Psoas muscle (tissue), 7 donors: ENCODE measurements at regions not wholly inside any gene's neighbourhood (a gene's known extent, or its start where the extent isn't known, plus 50 kb on each side); places are given as distances from the start of the nearest gene placed in this dataset.

ENCODE experiments used
- ATAC-seq, 4 donors: fragments of 200-7000 bp; cut with Tn5 transposase; one replicate each; pipeline ENCODE4 v1.9.1; 2020; ENCODE audit warnings: moderate library complexity in 3 of 4, mild to moderate bottlenecking in 2 of 4
- DNase-seq, 2 donors: peaks; one replicate each; pipeline ENCODE4 v3.0.0-alpha.2; 2020
- H3K27ac ChIP-seq: fragments of 200-600 bp; one replicate; pipeline ENCODE4 v1.8.0; 2022
- H3K27me3 ChIP-seq, 3 donors: fragments of 200-600 bp in 1 of 3; one replicate each; pipeline versions ENCODE4 v1.6.1 to v1.8.0; 2013 to 2022; ENCODE audit warnings: low read length in 2 of 3, mild to moderate bottlenecking in 2 of 3, moderate library complexity in 1 of 3; ENCODE audit not compliant: insufficient read depth in 3 of 3
- H3K36me3 ChIP-seq, 2 donors: fragments of 200-600 bp in 1 of 2; one replicate each; pipeline versions ENCODE4 v1.6.1 to v1.8.0; 2013 to 2022; ENCODE audit warnings: low read depth in 1 of 2, mild to moderate bottlenecking in 1 of 2, moderate library complexity in 1 of 2; ENCODE audit not compliant: insufficient read depth in 1 of 2
- H3K4me1 ChIP-seq: fragments of 200-600 bp; one replicate; pipeline ENCODE4 v1.8.0; 2022
- H3K4me3 ChIP-seq: fragments of 200-600 bp; one replicate; pipeline ENCODE4 v1.8.0; 2022; ENCODE audit warnings: mild to moderate bottlenecking
- H3K9me3 ChIP-seq: fragments of 200-600 bp; one replicate; pipeline ENCODE4 v1.8.0; 2022
- WGBS, 3 donors: extraction: QIAGEN DNeasy Blood & Tissue Kit; methylation state at CpG; one replicate each; pipeline versions ENCODE4 v1.1.6 to v1.1.7; 2013; 5-methylcytosine and 5-hydroxymethylcytosine counted together
- intact Hi-C, 2 donors: fragments of 100-400 bp; cut with DNase I; formaldehyde crosslinking; loops; one replicate each; pipeline versions ENCODE4 v1.11.0 to v1.14.2; 2022
- TF ChIP-seq, protein P1 (sequence below): fragments of 200-600 bp; IDR thresholded peaks from one replicate; pipeline ENCODE4 v1.8.0; 2022; ENCODE audit warnings: antibody characterized with exemption
- donor health status: healthy with polysubstance abuse.
- donor health status: DM: no; HTN: no; CAD: no; lungs with moderate emphysema.
- donor health status: Bipolar disorder and iron deficiency.
- donor health status: healthy.
- donor health status: DM: yes; HTN: yes; CAD: no.
- donor health status: DM: no; HTN: no; CAD: no.
- donor health status: DM: yes; HTN: yes; CAD: no.

DNA sequence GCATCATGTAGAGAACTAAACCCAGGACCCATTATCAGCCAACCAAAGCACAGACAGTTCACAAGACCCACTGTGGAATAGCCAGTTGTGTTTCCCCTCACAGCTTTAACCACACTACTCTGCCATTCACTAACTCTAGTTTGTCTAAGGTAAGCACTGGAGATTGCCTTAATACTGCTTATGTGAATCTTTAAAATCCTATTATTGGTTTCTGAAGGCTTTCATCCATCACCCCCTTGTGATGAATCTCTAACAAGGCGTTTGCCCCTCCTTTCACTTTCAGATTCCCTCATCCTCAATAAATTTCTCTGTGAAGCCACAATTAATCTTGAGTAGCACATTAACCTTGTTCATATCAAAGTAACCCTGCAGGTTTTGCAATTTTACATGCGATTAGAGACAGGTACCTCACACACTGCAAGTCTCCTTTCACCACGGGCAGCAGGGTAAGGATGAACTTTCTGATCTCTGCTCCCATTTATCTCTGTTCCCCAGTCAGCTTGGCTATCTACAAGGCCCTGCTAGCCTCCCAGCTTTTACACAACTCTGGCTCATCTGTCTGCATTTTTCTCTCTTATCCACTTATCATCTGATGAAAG lies 785.6 kb downstream of the REEP3 start:
- H3K4me1 ChIP-seq, result no peaks in the 10 kb centered on the region
- no peak overlapping the region for H3K4me3 ChIP-seq
- DNase-seq, result no peak
- no peak overlapping the region for H3K27ac ChIP-seq
- H3K27me3 ChIP-seq, result no peaks in the 10 kb centered on the region
- intact Hi-C loops, result no loop called here
- ATAC-seq, result no peak
- TF ChIP-seq, protein P1, sequence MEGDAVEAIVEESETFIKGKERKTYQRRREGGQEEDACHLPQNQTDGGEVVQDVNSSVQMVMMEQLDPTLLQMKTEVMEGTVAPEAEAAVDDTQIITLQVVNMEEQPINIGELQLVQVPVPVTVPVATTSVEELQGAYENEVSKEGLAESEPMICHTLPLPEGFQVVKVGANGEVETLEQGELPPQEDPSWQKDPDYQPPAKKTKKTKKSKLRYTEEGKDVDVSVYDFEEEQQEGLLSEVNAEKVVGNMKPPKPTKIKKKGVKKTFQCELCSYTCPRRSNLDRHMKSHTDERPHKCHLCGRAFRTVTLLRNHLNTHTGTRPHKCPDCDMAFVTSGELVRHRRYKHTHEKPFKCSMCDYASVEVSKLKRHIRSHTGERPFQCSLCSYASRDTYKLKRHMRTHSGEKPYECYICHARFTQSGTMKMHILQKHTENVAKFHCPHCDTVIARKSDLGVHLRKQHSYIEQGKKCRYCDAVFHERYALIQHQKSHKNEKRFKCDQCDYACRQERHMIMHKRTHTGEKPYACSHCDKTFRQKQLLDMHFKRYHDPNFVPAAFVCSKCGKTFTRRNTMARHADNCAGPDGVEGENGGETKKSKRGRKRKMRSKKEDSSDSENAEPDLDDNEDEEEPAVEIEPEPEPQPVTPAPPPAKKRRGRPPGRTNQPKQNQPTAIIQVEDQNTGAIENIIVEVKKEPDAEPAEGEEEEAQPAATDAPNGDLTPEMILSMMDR, result no peak
- no peaks in the 10 kb centered on the region for H3K9me3 ChIP-seq
- WGBS, 3 donors, result 46 to 62% (median 55%) methylated on average over 3 of the region's 3 CpGs
- no peaks in the 10 kb centered on the region for H3K36me3 ChIP-seq

GRCh38 chr10:64312876-64313275 lies 791.7 kb downstream of the REEP3 start:
- Histone ChIP-seq H3K36me3 (no peaks in the 10 kb centered on the region), H3K9me3 (no peaks in the 10 kb centered on the region), H3K4me1 (no peaks in the 10 kb centered on the region), H3K27ac (no peak overlapping the region), H3K4me3 (no peak overlapping the region), H3K27me3 (no peaks in the 10 kb centered on the region)
- TF ChIP-seq, protein P1, result no peak
- no peak for DNase-seq
- no peak for ATAC-seq
- intact Hi-C loops, result no loop called here
- 46 to 51% (median 50%) methylated on average over 5 of the region's 5 CpGs for WGBS, 3 donors

DNA sequence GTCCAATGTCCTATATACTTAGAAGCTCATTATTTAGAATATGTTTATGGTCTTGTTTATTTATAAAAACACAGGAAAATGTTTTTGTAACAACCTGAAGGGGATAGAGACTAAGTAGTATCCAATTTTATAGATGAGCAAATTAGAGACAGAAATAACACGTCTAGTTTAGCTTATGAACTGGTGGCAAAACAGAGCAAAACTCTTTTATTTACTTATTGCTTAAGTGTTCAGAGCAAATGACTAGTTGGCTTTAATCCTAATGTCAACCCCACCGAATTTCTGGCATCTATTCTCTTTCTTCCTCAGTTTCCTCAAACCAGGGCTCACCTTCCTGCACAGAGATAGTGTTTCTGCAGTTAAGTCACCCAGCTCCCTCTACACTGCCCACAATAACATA lies 792.8 kb downstream of the REEP3 start:
- no peak for ATAC-seq
- TF ChIP-seq, protein P1, result no peak
- 67 to 68% (median 68%) methylated on average over 2 of the region's 2 CpGs for WGBS, 3 donors

GRCh38 chr10:64316416-64316815 lies 795.2 kb downstream of the REEP3 start:
- ATAC-seq, result no peak
- Histone ChIP-seq H3K4me3 (no peak overlapping the region), H3K27me3 (no peaks in the 10 kb centered on the region), H3K9me3 (no peaks in the 10 kb centered on the region), H3K36me3 (no peaks in the 10 kb centered on the region), H3K4me1 (no peaks in the 10 kb centered on the region), H3K27ac (no peak overlapping the region)
- TF ChIP-seq, protein P1, result no peak
- intact Hi-C loops, result no loop called here
- no peak for DNase-seq
- 3 to 26% (median 15%) methylated on average over 1 of the region's 1 CpG for WGBS, 3 donors

More for the DNA sequence above, 792.8 kb downstream of the REEP3 start:
- Histone ChIP-seq H3K36me3 (no peaks in the 10 kb centered on the region), H3K9me3 (no peaks in the 10 kb centered on the region), H3K27ac (no peak overlapping the region), H3K27me3 (no peaks in the 10 kb centered on the region), H3K4me1 (no peaks in the 10 kb centered on the region), H3K4me3 (no peak overlapping the region)
- no peak for DNase-seq
- intact Hi-C loops, result no loop called here

- DNase-seq (no peak), ATAC-seq (no peak)
- TF ChIP-seq, protein P1, result no peak
- Histone ChIP-seq H3K27me3 (no peaks in the 10 kb centered on the region), H3K4me1 (no peaks in the 10 kb centered on the region), H3K27ac (no peak overlapping the region), H3K4me3 (no peak overlapping the region), H3K36me3 (no peaks in the 10 kb centered on the region), H3K9me3 (no peaks in the 10 kb centered on the region)
- intact Hi-C loops, result no loop called here
- 93 to 96% (median 95%) methylated on average over 3 of the region's 3 CpGs for WGBS, 3 donors
Observed at GRCh38 chr10:64316833-64317232, 795.6 kb downstream of the REEP3 start.
